NCI-H1436 (cell line): ENCODE measurements at regions not wholly inside any gene's neighbourhood (a gene's known extent, or its start where the extent isn't known, plus 50 kb on each side); places are given as distances from the start of the nearest gene placed in this dataset.

Source experiments
- DNase-seq: peaks from one replicate; lab custom pipeline; 2025; lab: John Stamatoyannopoulos, UW

DNA sequence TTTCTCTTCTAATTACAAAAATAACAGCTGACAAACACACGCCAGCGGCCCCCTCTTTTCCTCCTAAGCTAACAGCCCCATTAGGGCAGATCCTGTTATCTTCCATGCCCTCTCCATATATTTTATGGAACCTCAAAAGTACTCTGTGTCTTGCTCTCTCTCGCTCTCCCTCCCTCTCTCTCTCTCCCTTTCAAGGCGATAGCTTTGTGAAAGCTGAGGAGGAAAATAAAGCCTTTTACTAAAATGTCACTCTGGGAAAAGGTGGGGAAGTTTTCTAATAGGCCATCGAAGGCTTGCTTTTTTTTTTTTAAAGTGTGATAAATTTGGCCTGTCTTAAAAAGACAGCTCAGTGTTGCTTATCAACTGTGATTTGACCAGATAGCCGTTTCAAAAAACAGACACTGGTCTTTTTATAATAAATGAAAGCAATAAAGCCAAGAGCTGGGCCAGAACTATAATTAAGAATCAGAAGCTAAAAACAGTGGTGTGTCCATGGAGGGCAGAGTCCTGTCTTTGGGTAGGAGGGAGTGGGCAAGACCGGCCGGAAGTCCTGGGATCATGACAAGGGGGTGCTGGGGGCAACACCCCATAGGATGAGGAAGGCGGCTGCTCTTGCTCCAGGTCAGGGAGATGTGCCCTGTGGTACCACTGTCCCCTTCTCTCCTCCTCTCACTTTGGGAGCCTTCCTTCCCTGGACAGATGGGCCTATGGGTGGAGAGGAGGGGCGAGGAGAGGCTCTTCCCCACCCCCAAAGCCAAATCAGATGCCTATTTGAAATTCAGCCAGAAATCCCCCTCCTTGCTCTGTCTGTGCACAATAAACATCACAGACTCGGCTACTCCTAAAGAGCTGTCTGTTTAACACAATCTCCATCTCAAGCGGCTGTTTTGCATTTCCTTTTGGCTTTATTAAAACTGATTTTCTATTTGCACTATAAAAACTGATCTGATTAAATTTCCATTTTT, 267.2 kb downstream of the BUD13 start:
- no peak for DNase-seq

DNA sequence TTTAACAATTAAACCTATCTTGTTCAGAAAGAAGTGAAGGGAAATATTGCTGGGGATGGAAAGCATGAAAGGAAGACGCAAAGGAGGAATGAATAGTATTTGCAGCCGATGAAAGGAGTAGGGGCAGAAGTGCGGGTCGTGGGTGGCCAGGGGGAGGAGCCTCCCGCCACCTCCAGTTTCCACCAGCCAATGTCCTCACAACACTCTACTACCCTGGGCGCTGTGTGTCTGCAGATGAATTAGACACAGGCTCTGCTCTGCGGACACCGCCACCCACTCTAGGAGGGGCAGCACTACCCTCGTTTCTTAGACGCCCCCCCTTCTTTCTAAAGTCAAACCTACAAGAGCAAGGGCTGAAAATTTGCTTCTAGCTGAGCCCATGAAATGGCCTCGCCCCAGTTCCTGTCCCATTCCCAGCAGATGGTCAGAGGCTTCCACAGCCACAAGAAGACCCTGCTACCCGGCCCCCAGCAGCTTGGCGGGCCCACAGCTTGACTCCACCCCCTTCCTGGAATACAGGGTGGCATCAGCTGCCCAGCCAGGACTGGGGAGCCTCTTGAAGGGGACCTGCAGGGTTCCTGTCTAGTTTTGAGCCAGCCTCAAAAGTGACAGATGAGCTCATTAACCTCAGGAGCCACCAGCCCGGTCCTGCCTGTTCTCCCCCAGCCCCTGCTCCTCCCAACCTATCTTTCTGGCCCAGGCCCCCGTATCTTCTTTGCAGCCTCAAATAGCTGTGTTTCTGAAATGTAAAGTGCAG, 268.1 kb downstream of the BUD13 start:
- DNase-seq, result no peak

DNA sequence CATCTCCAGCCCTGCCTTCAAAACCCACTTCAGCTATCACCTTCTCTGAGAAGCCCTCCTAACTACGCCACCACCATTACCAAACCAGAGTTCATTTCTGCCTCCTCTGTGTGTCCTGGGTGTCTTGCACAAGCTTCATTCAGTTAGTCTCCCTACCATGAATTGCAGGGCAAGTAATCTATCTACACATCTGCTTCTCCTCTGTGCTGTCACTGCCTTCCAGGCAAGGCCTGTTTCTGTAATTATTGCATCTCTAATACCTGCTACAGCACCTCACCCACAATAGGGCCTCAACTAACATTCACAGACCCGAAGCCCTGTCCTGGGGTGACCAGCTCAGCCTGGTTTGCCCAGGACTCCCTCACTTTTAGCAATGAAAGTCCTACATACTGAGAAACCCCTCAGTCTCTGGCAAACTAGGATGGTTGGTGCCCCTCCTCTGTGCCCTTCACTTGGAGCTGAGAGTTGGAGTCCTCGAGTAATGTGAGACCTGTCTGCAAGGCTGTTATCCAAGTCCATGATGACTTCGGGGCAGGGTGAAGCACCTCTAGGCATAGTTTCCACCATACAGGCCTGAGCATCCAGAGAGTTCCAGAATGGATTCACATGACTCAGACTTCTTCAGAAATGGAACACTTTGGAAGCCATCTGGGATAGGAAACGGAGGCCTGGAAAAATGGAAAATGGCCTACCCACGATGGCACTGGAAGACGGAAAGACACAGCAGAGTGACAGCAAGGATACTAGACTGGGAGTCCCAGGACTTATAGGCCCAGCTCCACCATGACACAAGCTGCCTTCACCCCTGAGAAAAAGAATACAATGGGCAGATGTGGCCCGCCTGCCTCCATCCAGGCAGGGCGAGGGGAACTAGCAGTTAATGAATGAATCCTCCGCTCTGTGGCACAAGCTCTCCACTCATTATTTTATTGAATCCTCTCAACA, 269.3 kb downstream of the BUD13 start:
- no peak for DNase-seq

- DNase-seq, result no peak
These were observed 270.1 kb downstream of the BUD13 start for GRCh38 chr11:116502641-116503061.

DNA sequence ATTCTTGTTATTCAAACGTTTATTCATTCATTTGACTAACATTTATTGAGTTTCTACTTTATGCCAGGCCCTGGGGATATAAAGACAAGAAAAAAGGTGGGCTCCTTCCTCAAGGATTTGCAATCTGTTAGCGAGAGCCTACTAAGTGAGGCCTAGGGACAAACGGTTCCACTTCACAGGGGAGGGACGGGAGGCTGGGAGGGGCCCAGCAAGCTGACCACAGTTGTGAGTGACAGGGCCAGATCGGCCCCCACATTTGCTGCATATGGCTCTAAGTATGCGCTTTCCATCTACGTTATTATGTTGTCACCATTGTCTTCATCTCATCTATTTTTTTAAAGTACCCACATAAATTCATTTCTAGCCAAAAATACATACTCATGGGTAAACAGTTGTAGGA, 271.1 kb downstream of the BUD13 start:
- no peak for DNase-seq

DNA sequence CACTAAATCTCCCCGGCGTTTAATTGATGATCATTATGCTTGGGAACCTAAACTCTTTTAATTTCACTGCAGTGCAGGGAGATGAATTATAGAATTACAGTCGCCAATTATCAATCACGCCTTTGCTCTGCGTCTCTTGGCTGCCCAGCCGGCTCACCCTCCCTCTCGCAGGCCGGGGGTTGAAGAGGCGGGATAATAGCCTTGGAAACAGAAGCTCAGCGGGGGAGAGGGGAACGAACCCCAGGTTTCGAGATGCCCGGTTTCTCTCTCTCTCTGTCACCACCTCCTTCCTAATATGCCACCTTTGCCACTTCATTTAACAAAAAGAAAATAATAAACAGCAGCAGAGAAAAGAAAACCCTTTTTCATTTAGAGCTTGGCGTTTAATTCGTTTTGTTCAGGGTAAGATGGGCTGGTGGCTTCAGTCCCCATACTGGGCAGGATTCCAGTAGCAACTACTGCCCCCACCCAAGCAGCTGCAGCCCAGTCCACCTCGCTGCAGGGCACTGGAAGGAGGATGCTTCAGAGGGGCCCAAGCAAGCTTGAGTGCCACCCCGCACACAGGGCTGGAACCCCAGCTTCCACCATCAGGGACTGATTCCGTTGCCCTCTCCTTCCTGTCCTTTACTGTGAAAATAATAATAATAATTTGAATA, 271.7 kb downstream of the BUD13 start:
- peak; percentile 65 for DNase-seq

GRCh38 chr11:116500026-116500946, 272.5 kb downstream of the BUD13 start:
- no peak for DNase-seq

DNA sequence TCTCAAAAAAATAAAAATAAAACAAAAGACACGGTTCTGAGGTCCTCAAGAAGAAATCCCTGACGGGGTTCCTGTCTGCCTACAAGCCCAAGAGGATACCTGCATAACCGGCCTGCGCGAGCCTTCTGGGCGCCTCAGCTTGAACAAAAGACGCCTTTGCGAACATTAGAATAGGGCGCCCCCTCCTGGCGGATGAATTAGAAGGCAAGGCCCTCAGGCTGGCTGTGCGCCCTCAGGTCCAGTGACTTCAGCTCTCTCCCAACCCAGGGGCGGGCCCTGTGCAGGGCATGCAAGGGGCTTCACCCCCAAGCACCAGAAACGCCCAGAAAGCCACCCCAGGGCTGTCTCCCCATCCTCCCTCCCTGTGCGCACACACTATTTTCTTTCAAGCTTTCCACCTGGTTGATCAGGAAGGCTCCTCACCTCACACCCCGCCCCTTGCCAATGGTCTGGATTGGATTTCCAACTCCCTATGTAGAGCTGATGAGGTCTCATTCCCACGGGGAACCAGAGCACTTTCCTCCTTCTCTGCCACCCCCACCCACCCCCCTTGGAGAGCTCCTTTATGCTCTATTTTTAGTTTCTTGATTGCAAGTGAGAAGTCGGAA, 273.3 kb downstream of the BUD13 start:
- DNase-seq, result peak; percentile 16

- DNase-seq, result no peak
These were observed 274.6 kb downstream of the BUD13 start for GRCh38 chr11:116498161-116498560.

- no peak for DNase-seq
These were observed 280.2 kb downstream of the BUD13 start for GRCh38 chr11:116492600-116492999.

DNA sequence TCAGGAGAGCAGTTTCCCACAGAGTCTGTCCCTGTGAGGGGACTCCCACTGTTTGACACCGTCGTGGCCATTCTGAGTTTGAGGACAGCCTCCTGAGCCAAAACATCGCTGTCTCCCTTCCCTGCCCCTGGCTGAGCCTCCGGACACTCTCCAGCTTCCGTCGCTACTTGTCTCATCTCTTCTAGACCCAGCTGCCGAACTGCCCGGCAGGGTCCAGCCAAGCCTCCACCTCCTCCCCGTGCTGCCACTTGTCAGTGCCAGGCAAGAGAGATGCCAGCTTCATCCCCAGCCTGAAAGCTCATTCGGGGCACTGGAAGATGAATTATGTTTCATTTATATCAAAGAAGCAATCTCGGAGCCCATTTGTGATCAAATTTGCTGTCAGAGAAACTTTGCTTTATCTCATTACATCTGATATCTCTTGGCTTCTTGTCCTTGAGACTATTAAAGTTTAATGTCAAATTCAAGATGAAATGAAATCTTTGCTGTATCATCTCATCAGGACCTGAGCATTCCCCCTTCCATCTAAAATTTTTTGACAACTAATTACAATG, 283.9 kb downstream of the BUD13 start:
- no peak for DNase-seq

DNA sequence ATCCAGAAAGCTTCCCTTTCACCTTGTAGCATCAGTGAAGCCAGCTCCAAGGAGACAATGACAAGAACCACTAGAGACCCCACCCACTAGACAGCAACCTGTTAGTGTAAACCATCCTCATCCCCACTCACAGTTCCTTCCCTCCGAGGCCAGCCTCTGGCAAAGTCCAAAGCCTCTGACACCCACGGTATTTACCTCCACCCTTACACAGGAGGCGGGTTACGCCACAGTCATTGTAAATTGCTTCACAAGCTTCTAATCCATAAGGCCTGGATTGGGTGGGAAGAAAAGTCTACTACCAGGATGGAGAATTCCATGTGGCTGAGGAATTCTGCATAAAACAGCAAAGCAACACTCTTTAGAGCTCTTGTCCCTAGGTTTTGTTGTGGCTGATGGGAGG, 287.4 kb downstream of the BUD13 start:
- DNase-seq, result no peak

- DNase-seq, result no peak
These were observed 290.1 kb downstream of the BUD13 start for GRCh38 chr11:116482716-116483115.

DNA sequence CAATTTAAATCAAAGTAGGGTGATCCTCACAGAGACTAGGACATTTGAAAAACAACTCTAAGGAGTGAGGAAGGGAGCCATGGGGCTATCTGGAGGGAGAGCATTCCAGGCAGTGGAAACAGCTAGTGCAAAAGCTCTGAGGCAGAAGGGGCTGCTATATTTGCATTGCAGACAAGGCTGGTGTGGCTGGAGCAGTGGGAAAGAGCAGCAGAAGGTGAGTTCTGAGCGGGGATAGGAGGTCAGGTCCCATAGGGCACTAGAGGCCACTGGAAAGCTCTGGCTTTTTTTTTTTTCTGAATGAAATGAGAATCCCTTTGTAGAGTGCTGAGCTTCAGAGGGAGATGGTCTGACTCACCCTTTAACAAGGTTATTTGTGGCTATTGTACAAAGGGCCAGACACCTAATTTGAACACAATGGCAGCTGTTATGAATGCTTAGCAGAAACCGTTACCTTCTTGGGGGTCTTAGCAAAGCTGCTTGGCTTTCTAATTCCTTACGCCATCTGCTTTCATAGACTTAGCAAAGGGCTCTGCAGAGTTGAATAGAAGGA, 291.6 kb downstream of the BUD13 start:
- DNase-seq, result no peak

DNA sequence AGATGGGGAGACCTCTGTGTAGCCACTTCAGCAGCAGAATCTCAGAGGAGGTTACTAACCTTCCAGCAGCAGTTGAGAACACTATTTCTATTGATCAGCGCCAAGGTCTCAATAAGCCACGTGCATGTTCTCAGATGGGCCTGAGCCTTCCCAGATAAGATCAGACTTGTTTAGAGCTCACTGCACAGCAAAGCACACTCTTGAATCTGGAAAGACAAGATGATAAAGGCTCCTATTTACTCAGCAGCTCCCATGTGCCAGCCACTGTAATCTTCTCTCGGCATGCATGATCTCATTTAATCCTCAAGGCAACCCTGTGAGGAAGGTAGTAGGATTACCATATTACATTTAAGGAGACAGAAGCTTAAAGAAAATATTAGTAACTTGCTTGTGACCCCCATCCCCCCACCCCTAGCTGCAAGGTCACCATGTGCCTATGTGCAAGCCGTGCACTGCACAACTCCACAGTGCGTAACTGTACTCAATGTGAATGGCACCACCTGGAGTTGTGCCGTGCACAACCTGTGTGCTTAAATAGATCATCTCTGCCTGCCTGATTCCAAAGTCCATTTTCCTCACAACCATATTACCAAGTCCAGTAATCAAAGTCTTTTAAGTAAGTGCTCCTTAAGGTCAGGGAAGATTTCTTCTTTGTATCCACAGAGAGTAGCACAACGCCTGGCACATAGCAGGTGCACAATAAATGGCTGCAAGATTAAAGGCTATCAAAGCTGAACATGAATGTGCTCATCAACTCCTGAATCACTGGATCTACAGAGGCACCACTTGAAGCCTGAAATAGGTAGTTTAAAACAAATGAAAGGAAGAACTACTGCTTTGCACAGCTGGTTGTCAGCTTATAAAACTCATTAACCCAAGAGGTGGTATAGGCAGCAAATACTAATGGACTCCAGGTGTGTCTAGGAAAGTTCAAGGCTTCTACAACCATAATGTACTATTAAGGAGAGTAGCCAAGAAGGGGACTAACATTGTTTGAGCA, 293.8 kb downstream of the BUD13 start:
- peak; percentile 2 for DNase-seq

- no peak for DNase-seq
These were observed 294.6 kb downstream of the BUD13 start for GRCh38 chr11:116478205-116478604.

DNA sequence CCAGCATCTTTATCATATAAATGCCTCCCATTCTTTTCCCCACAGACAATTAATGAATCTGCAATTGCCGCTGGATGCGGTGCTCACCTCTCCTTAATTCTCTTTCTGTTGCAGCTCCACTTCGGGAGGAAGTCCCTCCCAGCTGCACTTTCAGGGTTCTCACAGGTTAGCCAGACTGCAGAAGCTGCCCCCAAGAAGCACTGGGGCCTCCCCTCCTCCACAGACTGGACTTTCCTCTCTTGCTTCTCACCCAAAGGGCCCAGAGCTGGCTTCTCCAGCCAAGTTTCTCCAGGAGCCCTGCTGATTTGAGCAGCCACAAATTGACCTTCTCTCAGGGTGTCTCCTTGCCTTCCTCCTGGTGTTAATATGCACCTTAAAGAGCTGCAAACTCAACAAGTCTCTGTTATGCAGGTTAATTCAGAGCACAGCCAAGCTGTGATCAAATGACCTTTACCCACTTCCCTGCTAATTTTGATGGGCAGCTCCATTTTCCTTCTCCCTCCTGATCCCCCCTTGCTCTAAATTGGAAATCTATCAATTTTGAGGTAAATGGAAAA, 298.9 kb downstream of the BUD13 start:
- no peak for DNase-seq
